Activated CD4-positive, alpha-beta memory T cell treated with anti-CD3 and anti-CD28 coated beads for 36 hours (primary cell): ENCODE measurements at regions not wholly inside any gene's neighbourhood (a gene's known extent, or its start where the extent isn't known, plus 50 kb on each side); places are given as distances from the start of the nearest gene placed in this dataset.
"Not testable (repeated sequence)": the region's sequence is repeated elsewhere in the genome, so short reads cannot be mapped to it uniquely, and the experiment has no call there.

Experiments
- CTCF ChIA-PET: fragments of 350-600 bp; sonication (Branson Sonifier 250); formaldehyde crosslinking; loops from one replicate; lab custom pipeline; 2021; ENCODE audit warnings: antibody characterized with exemption, inconsistent platforms; lab: Charles Lee
- POLR2A ChIA-PET: fragments of 350-600 bp; sonication (Branson Sonifier 250); formaldehyde crosslinking; loops from one replicate; lab custom pipeline; 2021; ENCODE audit warnings: antibody characterized with exemption; lab: Charles Lee
- DNase-seq: peaks from one replicate; pipeline ENCODE4 v3.0.0-alpha.2; 2020
- H3K27ac Mint-ChIP-seq: one replicate; pipeline ENCODE4 v1.8.0; 2021; ENCODE audit warnings: mixed read lengths
- H3K27me3 Mint-ChIP-seq: one replicate; pipeline ENCODE4 v1.8.0; 2021; ENCODE audit warnings: mixed read lengths
- H3K36me3 Mint-ChIP-seq: one replicate; pipeline ENCODE4 v1.8.0; 2021; ENCODE audit warnings: mixed read lengths
- H3K4me1 Mint-ChIP-seq: one replicate; pipeline ENCODE4 v1.8.0; 2021; ENCODE audit warnings: low read depth, mixed read lengths
- H3K4me3 Mint-ChIP-seq: one replicate; pipeline ENCODE4 v1.8.0; 2021; ENCODE audit warnings: mild to moderate bottlenecking, mixed read lengths
- H3K9me3 Mint-ChIP-seq: one replicate; pipeline ENCODE4 v1.8.0; 2021; ENCODE audit warnings: mixed read lengths
- intact Hi-C: fragments of 100-400 bp; cut with micrococcal nuclease; formaldehyde crosslinking; loops from one replicate; pipeline ENCODE4 v1.15.1; 2023

- Mint-ChIP-seq H3K9me3 (peaks cover 16% of the 10 kb centered on the region), H3K27me3 (peaks cover 20% of the 10 kb centered on the region)
- DNase-seq, POLR2A ChIA-PET, CTCF ChIA-PET, H3K36me3 Mint-ChIP-seq, intact Hi-C loops, H3K4me1 Mint-ChIP-seq, H3K4me3 Mint-ChIP-seq, H3K27ac Mint-ChIP-seq: not testable (repeated sequence)
Measured at GRCh38 chr17:73919033-73919432, 274.8 kb upstream of the SDK2 start.

- CTCF ChIA-PET = no interaction called here
- intact Hi-C loops = no loop called here
- POLR2A ChIA-PET = no interaction called here
- H3K9me3 Mint-ChIP-seq = peaks cover 7% of the 10 kb centered on the region
- DNase-seq = no peak
- no peaks in the 10 kb centered on the region for H3K36me3 Mint-ChIP-seq
- H3K4me3 Mint-ChIP-seq = no peak overlapping the region
- H3K27me3 Mint-ChIP-seq = peaks cover 9% of the 10 kb centered on the region
- H3K27ac Mint-ChIP-seq = no peak overlapping the region
- H3K4me1 Mint-ChIP-seq = no peaks in the 10 kb centered on the region
Measured at GRCh38 chr17:73921306-73921705, 277.1 kb upstream of the SDK2 start.

GRCh38 chr17:73924114-73924908, 279.2 kb upstream of the RPL38 start:
- Mint-ChIP-seq H3K4me1 (no peaks in the 10 kb centered on the region), H3K36me3 (no peaks in the 10 kb centered on the region), H3K27ac (no peak overlapping the region), H3K9me3 (peaks cover 6% of the 10 kb centered on the region), H3K4me3 (no peak overlapping the region), H3K27me3 (peaks cover 6% of the 10 kb centered on the region)
- ChIA-PET POLR2A (no interaction called here), CTCF (no interaction called here)
- intact Hi-C loops = no loop called here
- no peak for DNase-seq

GRCh38 chr17:73924909-73925186, 278.6 kb upstream of the RPL38 start:
- Mint-ChIP-seq H3K36me3 (no peaks in the 10 kb centered on the region), H3K4me1 (no peaks in the 10 kb centered on the region), H3K9me3 (peaks cover 6% of the 10 kb centered on the region), H3K27ac (no peak overlapping the region), H3K4me3 (no peak overlapping the region), H3K27me3 (peaks cover 6% of the 10 kb centered on the region)
- intact Hi-C loops = no loop called here
- ChIA-PET POLR2A (no interaction called here), CTCF (no interaction called here)
- no peak for DNase-seq

- no peak for DNase-seq
- intact Hi-C loops = no loop called here
- peaks cover 3% of the 10 kb centered on the region for H3K9me3 Mint-ChIP-seq
- peaks cover 4% of the 10 kb centered on the region for H3K27me3 Mint-ChIP-seq
- no peaks in the 10 kb centered on the region for H3K4me1 Mint-ChIP-seq
- H3K36me3 Mint-ChIP-seq = no peaks in the 10 kb centered on the region
- H3K4me3 Mint-ChIP-seq = no peak overlapping the region
- ChIA-PET CTCF (no interaction called here), POLR2A (no interaction called here)
- H3K27ac Mint-ChIP-seq = no peak overlapping the region
Measured at GRCh38 chr17:73929860-73930430, 273.5 kb upstream of the RPL38 start.

- Mint-ChIP-seq H3K4me3 (no peak overlapping the region), H3K4me1 (no peaks in the 10 kb centered on the region), H3K9me3 (peaks cover 3% of the 10 kb centered on the region), H3K27ac (no peak overlapping the region), H3K27me3 (peaks cover 2% of the 10 kb centered on the region), H3K36me3 (no peaks in the 10 kb centered on the region)
- ChIA-PET CTCF (no interaction called here), POLR2A (no interaction called here)
- no peak for DNase-seq
- intact Hi-C loops = no loop called here
Measured at GRCh38 chr17:73932216-73932749, 271.2 kb upstream of the RPL38 start.

- no peak for DNase-seq
- intact Hi-C loops = no loop called here
- POLR2A ChIA-PET = no interaction called here
- CTCF ChIA-PET = no interaction called here
- H3K36me3 Mint-ChIP-seq = no peaks in the 10 kb centered on the region
- no peaks in the 10 kb centered on the region for H3K4me1 Mint-ChIP-seq
- H3K27me3 Mint-ChIP-seq = peaks cover 2% of the 10 kb centered on the region
- H3K27ac Mint-ChIP-seq = no peak overlapping the region
- no peaks in the 10 kb centered on the region for H3K9me3 Mint-ChIP-seq
- no peak overlapping the region for H3K4me3 Mint-ChIP-seq
Measured at GRCh38 chr17:73933164-73933766, 270.2 kb upstream of the RPL38 start.

- no peaks in the 10 kb centered on the region for H3K9me3 Mint-ChIP-seq
- H3K4me1 Mint-ChIP-seq = no peaks in the 10 kb centered on the region
- no peak overlapping the region for H3K27ac Mint-ChIP-seq
- no peak for DNase-seq
- H3K27me3 Mint-ChIP-seq = peaks cover 2% of the 10 kb centered on the region
- intact Hi-C loops = no loop called here
- no peaks in the 10 kb centered on the region for H3K36me3 Mint-ChIP-seq
- ChIA-PET CTCF (no interaction called here), POLR2A (no interaction called here)
- no peak overlapping the region for H3K4me3 Mint-ChIP-seq
Measured at GRCh38 chr17:73933871-73934270, 269.6 kb upstream of the RPL38 start.

- intact Hi-C loops = no loop called here
- ChIA-PET POLR2A (no interaction called here), CTCF (no interaction called here)
Measured at GRCh38 chr17:73934696-73935095, 268.8 kb upstream of the RPL38 start.

GRCh38 chr17:73936908-73937627, 266.4 kb upstream of the RPL38 start:
- intact Hi-C loops = no loop called here
- Mint-ChIP-seq H3K4me3 (no peak overlapping the region), H3K9me3 (no peaks in the 10 kb centered on the region), H3K27me3 (no peaks in the 10 kb centered on the region), H3K36me3 (no peaks in the 10 kb centered on the region), H3K4me1 (no peaks in the 10 kb centered on the region), H3K27ac (no peak overlapping the region)
- DNase-seq = no peak
- CTCF ChIA-PET = no interaction called here
- POLR2A ChIA-PET = no interaction called here

More at GRCh38 chr17:73934696-73935095, 268.8 kb upstream of the RPL38 start:
- DNase-seq = no peak
- Mint-ChIP-seq H3K27me3 (peaks cover 2% of the 10 kb centered on the region), H3K27ac (no peak overlapping the region), H3K4me1 (no peaks in the 10 kb centered on the region), H3K36me3 (no peaks in the 10 kb centered on the region), H3K9me3 (no peaks in the 10 kb centered on the region), H3K4me3 (no peak overlapping the region)

GRCh38 chr17:73938706-73939105, 264.8 kb upstream of the RPL38 start:
- Mint-ChIP-seq H3K4me3 (no peak overlapping the region), H3K9me3 (no peaks in the 10 kb centered on the region), H3K36me3 (no peaks in the 10 kb centered on the region), H3K4me1 (no peaks in the 10 kb centered on the region), H3K27ac (no peak overlapping the region), H3K27me3 (no peaks in the 10 kb centered on the region)
- CTCF ChIA-PET = no interaction called here
- POLR2A ChIA-PET = no interaction called here
- intact Hi-C loops = no loop called here
- no peak for DNase-seq

- ChIA-PET CTCF (no interaction called here), POLR2A (interaction anchor here (0.8 kb wide), 1 partner anchor 43 kb away, joined by 4 read pairs; no protein-coding TSS in a partner anchor)
- no peak overlapping the region for H3K4me3 Mint-ChIP-seq
- no peak for DNase-seq
- H3K36me3 Mint-ChIP-seq = no peaks in the 10 kb centered on the region
- H3K9me3 Mint-ChIP-seq = no peaks in the 10 kb centered on the region
- no peak overlapping the region for H3K27ac Mint-ChIP-seq
- H3K27me3 Mint-ChIP-seq = no peaks in the 10 kb centered on the region
- no peaks in the 10 kb centered on the region for H3K4me1 Mint-ChIP-seq
- intact Hi-C loops = no loop called here
Measured at GRCh38 chr17:73939806-73940205, 263.7 kb upstream of the RPL38 start.
